HG03097 (cell line): ENCODE measurements at regions not wholly inside any gene's neighbourhood (a gene's known extent, or its start where the extent isn't known, plus 50 kb on each side); places are given as distances from the start of the nearest gene placed in this dataset.

Source experiments
- ATAC-seq: cut with Tn5 transposase; IDR thresholded peaks from one replicate; pipeline ENCODE4 v1.9.1; 2021; ENCODE audit not compliant: unreplicated experiment, low FRiP score

- ATAC-seq: no peak
Observed at GRCh38 chr22:49161002-49161850, 666.4 kb downstream of the BRD1 start.

DNA sequence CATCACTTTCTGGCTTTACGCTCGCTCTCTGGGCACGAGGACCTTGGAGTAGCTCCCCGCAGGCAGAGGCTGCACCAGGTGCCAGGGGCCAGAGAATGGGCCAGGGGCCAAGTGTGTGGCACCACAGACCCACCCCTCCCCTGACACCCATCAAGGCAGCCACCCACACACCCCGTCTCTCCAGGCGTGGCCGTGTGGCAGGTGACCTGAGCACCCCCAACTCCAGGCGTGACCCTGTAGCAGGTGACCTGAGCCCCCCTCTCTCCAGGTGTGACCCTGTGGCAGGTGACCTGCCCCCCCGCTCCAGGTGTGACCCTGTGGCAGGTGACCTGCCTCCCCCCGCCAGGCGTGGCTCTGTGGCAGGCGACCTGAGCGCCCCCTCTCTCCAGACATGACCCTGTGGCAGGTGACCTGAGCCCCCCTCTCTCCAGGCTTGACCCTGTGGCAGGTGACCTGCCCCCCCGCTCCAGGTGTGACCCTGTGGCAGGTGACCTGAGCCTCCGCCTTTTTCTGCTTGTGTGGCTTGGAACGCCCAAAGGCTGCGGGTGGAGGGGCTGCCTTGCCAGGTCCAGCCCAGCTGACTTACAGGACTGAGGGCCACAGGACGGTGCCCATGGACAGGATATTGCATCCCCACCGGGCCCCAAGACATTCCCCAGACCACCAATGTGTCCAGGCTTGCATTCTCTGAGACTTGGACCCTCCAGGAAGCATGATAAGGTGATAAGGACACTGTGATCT is 667.2 kb downstream of the BRD1 start:
- no peak for ATAC-seq

DNA sequence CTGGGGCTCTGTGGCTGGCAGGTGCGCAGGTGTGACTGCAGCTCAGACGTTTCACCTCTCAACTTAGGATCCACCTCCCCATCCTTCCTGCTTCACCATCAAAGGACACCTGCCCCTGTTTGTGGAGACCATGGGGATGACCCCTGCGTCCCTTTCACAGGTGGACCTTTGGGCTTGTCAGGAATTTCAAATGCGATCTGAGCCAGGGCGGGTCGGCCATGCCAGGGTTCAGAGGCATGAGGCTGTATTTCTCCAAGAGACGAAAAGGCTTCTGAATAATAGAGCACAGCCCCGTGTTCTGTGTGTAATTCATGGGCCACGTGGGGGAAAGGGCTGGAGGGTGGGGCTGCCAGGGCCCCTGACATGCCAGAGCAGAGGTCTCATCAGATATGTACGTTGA is 668.0 kb downstream of the BRD1 start:
- no peak for ATAC-seq

- ATAC-seq: no peak
Observed at GRCh38 chr22:49158741-49159564, 668.7 kb downstream of the BRD1 start.

DNA sequence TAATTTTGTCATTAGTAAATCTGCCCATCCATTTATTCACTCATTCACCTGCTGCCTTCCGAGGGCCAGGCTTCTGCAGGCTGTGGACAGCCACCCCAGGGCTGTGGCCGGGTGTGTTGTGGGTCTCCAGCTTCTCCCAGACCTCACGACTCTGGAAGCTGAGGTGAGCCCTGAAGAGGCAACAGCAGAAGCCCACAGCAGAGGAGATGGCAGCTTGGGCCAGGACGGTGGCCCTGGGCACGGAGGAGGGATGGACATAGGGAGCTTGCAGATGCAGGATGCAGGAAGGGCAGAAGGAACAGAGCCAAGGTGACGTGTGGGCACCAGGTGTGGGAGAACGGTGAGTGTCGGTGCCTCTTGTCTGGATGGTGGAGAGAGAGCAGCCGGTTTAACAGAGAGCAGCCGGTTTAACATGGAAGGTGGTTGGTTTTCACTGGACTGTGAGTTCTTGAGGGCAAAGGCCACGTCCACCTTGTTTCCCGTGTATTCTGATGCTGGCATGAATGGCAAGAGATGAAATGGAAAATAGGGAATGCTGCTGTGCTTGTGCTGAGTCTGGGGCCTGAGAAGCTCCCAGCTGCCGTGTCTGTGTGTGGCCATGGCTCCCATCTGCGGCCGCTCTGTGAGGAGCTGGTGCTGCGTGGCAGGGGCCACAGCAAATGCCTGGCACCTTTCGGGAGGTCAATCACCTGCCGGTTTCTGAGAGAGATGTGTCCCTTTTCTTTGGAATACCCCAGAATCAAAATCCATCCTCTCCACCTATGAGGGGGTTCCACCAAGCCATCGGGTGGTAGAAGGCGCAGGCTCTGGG is 669.9 kb downstream of the BRD1 start:
- no peak for ATAC-seq

DNA sequence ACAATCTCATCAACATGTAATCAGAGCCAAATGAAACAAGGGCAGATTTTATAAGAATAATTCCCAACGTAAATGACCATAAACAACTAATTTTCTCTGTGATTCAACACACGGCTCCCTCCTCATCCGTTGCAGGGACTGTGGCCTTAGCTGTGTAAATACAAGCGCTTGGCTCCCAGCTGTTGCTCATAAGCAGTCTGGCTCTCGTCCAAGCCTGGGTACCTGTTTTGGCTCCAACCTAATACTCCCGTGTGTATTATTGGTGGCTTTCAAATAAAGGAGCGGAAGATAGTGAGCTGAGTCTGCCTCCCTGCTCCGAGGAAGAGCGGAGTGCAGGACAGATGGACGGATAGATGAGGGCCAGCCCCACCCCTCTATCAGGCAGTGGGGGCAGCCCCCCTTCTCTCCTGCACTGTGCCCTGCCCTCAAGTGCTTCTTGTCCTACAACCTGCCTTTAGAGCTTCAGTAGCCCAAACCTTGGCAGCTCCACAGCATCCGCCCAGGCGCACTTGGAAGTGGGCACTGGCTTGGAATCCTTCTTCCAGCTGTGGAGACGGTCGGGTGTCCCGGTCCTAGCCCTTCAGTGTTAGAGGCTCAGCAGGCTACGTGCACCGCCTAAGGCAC is 670.9 kb downstream of the BRD1 start:
- no peak for ATAC-seq

DNA sequence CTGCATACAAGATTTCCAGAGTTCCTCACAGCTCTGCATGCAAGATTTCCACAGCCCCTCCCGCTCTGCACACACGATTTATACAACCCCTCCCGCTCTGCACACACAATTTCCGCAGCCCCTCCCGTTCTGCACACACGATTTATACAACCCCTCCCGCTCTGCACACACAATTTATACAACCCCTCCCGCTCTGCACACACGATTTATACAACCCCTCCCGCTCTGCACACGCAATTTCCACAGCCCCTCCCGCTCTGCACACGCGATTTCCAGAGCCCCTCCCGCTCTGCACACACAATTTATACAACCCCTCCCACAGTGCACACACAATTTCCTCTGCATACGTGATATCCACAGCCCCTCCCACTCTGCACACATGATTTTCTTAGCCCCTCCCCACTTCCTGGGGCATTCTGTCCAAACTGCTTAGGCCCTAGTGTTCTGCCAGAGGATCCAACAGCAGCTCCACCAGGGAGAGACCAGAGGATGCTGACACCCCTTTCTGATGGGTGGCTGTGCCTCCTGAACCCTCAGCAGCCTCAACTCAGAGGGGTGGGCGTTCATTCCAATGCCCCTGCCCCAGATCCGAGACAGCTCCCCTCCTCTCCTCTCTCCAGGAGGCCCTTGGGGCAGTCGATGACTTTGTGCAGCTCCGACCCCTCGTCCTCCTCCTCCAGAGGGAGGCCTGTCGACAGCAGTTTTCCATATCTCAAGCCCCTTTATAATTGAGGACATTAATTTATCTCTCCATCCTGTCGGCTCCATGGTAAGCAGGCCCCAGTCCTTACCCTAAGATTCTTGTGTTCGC is 671.7 kb downstream of the BRD1 start:
- ATAC-seq: no peak

- no peak for ATAC-seq
Observed at GRCh38 chr22:49155039-49155769, 672.5 kb downstream of the BRD1 start.

DNA sequence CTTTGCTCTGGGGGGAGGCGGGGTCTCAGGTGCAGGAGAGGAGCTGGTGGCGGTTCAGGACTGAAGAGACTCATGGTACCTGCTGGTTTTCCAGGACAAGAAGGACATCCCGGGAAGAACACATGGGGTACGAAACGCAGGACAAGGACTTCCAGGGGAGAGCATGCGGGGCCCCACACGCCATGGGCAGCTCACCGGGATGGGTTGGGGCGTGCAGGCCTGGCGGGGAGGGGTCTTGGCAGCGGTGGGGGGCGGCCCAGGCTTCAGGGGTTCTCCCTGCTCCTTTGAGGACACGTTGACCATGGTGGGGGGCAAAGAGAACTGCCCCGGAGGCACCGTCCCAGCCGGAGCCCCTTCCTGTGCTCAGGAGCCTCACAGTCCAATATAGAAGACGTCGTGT is 673.2 kb downstream of the BRD1 start:
- ATAC-seq: no peak

- no peak for ATAC-seq
Observed at GRCh38 chr22:49153921-49154320, 673.8 kb downstream of the BRD1 start.

DNA sequence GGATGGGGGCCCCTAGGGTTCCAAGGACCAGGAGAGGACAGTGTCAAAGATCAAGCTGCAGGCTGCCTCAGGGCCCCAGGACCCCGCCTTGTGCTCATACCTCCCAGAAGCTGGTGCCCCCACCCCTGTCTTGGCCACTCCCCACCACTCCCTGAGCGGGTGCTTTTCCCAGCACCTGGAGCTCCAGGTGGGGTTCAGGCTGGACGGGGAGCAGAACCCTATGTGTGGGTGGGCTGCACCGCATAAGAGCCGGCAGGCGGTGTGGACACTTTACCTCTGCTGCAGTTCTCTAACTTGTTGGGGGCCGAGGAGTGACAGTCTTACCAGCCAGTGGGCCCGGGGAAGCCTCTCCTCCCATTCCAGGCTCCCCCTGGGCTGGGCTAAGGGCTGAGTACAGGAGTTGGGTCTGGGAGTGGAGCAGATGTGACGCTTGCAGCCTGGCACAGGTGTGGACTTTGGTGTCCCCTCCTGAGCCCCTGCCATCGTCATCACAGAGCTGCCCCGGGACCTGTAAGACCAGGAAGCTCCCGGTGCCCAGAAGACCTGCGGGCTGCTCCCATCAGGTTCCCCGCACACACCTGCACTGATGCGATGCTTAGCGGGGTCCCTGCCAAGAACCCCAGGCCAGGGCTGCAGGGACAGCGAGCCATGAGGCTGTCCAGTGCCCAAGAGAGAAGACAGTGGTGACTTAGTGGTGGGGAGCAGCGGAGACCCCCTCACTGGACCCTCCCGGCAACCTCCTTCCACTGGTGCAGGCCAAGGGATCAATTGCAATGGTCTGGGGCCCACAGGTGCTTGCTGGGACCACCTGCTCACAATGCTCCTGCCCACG is 674.5 kb downstream of the BRD1 start:
- ATAC-seq: no peak

GRCh38 chr22:49152127-49152938 is 675.3 kb downstream of the BRD1 start:
- ATAC-seq: no peak

DNA sequence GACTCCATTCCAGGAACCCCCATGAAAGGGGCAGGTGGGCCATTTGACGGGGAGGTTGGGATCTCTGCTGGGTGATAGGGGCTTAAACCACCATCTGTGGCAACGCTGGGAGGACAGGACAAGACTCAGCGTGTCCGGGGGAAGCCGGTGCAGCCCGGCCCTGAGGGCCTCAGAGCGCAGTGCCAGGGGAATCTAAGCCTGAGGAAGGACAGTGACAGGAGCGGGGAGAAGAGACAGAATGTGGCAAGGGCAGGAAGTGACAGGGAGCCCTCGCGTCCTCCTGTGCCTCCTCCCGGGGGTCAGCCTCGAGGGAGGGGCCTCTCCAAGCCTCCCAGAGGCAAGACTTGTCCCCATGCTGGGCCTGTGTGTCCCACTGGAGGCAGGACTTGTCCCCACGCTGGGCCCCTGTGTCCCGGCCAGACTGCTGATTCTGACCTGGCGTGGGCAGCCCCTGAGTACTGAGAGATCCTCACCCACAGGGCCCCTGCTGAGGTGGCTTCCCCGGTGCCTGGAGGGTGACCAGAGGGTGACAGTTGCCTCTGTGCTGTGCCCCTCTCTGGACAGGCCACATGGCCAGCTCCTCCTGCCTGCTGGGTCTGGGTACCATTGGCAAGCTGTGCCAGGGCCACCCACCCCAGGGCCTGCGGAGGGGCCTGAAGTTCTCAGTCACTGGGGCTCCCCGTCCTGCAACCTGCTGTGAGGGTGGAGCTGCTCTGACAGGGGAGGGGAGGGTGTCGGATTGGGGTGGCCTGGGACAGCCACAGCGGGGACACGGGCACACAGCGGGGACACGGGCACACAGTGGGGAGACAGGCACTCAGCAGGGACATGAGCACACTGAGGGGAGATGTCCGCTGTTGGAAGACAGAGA is 676.2 kb downstream of the BRD1 start:
- no peak for ATAC-seq

DNA sequence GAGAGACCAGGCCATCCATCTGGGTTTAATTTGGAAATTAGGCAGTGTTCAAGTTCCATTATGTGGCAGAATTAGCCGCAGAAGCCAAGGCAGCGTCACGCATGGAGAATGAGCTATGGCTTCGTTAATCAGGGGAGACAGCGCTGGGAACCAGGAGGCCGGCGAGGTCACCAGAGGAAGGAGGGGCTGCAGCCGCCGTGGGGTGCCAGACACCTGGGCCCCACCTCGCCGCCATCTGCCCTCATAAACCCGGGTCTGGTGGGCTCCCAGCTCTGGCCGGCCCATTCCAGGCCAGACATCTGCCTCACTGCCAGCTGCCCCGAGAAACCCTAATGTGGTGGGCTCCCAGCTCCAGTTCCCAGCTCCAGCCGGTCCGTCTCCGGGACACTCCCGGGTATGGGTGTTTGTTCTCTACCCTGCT is 676.9 kb downstream of the BRD1 start:
- ATAC-seq: no peak

DNA sequence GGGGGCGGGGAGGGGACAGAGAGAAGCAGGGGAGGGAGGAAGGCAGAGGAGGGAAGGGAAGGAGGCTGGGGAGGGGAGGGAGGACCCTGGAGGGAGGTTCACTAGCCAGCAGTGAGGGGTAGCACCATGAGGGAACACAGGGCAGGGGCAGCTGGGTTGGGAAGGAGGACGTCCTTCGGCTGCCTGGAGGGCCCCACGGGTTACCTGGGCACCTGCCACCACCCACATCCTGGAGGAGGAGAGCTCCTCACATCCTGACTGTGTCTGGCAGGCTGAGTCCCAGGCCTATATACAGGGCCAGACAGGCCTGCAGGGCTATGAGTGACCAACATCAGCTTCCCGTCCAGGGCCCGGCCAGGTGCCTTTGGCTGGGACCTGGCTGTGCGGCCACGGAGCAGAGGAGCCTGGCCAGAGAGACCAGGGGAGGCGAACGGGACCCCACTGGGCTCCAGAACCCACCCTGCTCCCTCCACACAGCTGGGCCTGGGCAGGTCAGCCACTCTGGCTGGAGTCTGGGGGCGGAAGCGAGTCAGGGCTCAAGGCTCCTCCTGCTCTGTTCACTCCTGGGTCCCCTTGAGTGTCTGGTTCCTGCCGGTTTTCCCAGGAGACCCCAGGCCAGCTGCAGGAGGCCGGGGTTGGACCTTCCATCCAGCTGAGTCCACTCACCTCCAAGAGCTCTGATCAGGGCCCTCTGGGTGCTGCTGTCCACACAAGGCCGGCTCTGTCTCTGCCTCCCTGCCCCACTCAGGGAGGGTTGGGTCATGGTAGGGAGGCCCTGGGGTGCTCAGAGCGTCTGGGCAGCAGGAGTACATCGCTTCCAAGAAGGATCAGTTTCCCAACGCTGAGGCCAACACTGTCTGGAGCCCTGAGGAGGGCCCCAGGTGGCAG is 677.7 kb downstream of the BRD1 start:
- no peak for ATAC-seq
